HG03432 (cell line): ENCODE measurements at regions not wholly inside any gene's neighbourhood (a gene's known extent, or its start where the extent isn't known, plus 50 kb on each side); places are given as distances from the start of the nearest gene placed in this dataset.
"Not testable (repeated sequence)": the region's sequence is repeated elsewhere in the genome, so short reads cannot be mapped to it uniquely, and the experiment has no call there.

ENCODE experiments used
- ATAC-seq: cut with Tn5 transposase; IDR thresholded peaks from one replicate; pipeline ENCODE4 v1.9.1; 2021; ENCODE audit warnings: mild to moderate bottlenecking, moderate library complexity; ENCODE audit not compliant: unreplicated experiment

DNA sequence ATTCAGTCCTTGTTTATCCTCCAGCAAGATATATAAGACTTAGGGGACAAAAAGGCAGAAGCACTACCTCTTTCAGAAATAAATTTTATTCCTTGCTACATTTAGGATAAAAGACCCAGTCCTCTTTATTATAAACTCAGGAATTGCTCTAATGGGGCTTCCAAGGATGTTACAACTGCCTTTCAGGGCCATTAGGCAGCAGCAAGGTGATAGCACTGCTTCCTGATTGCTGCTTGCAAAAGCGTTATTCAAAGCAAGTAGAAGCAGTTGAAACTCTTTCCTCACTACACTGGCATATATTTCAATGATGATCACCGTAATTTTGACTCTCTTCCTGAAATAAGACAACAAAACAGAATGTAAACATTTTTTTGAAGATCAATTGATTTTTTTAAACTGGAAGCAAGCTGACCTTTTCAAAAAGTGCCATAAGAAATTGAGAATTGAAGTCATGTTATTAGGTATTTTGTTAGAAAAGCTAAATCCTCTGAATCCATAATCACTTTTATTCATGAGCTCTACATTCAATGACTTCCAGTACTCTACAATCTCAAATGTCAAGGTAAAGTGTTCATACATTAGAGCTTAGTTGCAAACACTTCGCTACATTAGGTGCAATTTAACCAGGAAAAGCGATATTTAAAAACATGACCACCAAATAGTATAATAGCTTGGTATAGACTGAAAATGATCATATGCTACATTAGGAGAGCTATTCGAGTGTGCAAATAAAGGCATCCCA lies 233.4 kb upstream of the SYT10 start:
- ATAC-seq = no peak

DNA sequence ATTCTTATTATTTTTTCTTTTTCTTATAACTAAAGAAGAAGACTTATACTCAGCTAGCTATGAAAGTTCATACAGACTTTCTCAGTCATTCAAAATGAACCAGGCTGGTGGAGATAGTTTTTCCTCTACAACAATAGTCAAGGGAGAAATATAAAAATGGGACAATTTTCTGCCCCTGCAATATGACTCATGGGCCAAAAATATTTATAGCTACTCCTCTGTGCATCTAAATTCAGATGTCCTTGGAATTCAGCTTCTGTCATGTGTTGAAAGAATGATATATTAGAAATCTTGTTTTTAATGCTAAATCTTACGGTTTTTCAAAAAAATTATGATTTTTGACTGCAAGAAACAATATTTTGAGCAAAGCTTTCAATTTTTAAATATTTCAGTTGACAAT lies 237.2 kb upstream of the SYT10 start:
- ATAC-seq = no peak

DNA sequence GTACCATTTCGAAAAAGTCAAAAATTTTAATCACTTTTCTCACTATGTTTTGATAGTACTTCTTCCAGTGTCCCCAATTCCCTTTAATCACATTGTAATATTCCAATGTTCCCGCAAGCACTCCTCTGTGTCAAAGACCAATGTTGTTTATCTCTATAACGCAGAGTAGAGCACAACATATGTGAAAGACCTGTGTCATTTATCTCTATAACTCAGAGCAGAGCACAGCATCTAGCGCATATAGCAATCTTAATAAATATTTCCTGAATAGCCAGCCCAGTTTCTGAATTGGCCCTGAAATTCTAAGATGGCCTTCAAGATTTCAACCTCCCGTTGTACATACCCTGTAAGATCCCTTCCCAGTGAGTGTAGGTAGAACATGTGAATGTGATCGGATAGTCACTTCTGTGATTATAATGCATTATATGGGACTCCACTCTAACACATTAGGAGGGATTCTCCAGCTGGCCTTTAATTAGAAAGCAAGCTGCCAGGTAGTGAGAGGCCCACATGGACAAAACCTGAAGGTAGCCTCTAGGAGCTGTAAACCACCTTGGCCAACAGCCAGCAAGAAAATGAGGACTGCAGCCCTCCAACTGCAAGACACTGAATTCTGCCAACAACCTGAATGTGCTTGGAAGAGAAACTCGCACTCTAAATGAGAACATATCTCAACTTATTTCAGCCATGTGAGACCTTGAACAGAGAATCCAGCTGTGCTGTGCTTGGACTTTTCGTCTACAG lies 238.8 kb upstream of the SYT10 start:
- ATAC-seq = no peak

DNA sequence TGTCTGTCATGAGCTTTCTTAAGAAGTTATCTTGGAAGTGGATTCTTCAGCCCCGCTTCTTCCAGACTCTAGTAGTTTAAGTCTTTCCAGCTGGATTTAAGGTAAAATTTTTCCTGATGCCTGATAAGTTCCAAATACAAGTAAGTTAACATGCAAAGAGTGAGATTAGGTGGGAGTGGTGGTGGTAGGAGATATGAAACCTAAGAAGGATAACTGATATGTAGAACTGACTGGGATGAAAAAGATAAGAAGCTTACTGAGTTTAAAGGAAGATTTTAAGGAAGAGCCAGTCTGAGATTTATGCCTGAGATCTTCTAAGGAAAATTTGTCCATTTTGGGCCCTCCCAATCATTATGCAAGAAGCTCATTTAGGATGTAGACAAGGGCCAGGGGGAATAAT lies 250.9 kb upstream of the SYT10 start:
- ATAC-seq = no peak

DNA sequence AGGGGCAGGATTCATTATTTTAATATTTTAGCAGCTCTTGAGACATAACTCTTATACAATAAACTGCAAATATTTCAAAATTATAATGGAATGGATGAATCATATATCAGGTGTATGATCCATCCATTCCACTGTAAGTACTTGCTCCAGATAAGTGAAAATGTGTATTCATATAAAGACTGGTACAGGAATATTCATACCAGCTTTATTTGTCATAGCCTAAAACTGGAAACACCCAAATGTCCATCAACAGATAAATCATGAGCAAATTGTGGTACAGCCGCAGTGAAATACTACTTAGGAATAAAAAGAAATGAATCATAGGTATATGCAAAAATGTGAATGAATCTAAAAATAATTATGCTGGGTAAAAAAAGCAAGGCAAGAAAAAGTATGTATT lies 263.6 kb upstream of the SYT10 start:
- ATAC-seq = no peak

DNA sequence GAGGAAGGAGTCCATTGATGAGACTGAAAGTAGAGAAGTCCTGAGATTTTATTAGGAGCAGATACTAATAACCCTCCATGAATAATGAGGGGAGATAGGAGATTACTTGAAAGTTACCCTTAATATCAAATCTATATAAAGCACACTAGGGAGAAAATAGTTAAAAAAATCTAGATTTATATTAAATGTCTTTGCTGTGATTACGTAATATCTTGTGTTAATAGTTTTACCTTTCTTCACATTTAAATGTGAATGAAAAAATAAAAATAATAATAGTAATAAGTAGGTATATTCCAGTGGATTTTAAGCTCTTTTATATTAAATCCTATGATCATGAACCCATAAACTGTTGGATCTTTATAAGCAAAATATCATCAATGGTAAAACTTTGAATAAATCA lies 267.3 kb upstream of the SYT10 start:
- ATAC-seq = no peak

DNA sequence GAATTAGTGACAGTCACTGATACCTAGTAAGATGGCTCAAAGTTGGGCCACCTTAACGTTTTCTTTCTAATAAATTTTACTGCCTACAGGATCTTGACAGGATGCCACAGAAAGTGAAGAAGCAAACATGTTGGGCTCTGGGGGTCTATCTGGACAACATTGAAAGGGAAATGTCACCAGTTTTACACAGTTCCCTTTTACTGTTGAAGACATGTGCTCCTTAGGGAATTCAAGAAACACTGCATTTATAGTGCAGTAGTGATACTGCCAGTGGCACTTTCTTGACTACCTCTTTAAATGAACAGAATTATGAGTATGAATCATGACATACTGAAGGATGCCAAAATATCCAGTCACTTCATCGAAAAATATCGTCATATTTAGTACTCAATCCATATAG lies 269.3 kb upstream of the SYT10 start:
- ATAC-seq = no peak

DNA sequence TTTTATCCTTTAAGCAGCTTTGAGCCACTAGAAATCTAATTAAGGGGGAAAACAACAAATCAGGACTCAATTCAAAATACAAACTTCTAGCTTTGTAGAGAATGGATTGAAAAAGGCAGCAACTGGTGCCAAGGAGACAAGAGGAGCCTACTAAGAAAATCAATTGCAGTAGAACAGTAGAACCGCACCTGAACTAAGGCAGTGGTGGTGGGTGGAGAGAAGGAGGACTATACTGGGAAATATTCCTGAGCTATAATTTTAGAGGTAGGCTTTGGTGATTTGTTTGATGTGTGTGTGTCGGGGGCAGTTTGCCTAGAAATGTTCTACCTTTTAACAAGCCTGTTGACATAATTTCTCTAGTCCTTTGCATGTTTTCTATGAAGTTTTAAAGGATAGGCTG lies 270.9 kb upstream of the SYT10 start:
- ATAC-seq = no peak

DNA sequence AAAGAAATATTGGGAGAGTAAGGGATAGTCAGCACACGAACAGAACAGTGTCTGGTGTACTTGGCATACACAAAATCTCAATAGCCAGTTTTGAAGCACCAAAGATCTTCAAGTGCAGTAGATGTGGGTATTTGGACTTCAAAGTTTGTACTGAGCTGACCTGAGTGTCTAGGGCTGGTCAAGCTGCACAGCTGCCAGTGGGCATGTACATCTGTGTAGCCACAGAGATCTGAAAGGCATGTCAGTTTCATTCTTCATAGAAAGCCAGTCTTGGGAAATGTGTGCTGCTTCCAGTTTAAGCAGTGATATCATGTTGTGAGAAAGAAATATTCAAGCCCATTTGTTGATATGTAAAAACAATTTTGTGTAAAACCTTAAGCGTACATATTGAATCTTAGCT lies 279.0 kb upstream of the SYT10 start:
- ATAC-seq = no peak

DNA sequence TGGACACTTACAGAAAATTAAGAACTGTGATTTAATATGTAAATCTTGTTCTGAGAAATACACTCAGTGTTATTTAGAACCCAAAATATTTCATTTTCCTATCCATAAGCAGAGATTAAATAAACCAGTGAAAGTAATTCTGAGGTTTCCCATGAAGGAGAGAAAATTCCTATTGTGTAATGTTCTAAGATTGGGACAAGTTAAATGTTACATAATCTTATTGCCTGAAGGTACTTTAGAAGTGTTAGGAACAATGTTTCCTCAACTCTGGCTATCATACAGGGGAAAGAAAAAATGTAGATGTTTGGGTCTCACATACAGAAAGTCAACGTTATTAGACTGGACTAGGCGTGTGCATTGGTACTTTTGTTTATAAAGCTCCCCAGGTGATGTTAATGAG lies 281.9 kb upstream of the SYT10 start:
- no peak for ATAC-seq

DNA sequence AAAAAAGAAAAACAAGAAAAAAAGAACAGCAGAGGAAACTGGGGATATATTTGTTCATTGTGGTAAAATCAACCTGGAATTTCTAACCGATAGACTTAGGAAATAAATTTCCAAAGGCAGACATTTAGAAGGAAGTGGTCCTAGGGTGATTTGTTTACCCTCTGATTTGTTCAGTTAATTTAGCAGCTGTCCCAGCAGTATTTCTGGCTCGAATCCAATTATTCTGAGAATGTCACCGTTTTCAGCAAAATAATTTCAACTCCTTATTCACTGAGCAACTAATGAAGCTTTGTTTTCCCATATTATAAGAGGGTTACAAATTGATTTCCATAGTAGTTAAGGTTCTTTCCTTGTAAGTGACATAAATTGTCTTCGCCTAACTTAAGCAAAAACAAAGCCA lies 285.2 kb upstream of the SYT10 start:
- no peak for ATAC-seq

DNA sequence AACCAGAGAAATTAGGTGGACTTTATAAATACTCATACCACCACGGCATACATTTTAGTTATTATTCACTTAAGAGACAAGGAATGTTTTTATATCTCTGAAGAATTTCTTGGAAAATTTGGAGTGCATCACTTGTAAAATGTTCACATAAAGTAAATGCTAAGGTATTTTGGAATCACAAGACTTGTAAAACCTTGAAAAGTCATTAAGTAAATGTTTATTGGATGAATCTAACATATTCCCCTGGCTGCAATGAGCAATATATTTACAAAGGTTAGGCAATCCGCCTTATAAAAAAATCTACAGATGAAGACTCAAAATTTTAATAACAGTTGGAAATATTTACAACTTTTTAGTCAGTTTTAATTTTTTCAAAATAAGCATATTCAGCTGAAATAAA lies 287.4 kb upstream of the ALG10 start:
- no peak for ATAC-seq

DNA sequence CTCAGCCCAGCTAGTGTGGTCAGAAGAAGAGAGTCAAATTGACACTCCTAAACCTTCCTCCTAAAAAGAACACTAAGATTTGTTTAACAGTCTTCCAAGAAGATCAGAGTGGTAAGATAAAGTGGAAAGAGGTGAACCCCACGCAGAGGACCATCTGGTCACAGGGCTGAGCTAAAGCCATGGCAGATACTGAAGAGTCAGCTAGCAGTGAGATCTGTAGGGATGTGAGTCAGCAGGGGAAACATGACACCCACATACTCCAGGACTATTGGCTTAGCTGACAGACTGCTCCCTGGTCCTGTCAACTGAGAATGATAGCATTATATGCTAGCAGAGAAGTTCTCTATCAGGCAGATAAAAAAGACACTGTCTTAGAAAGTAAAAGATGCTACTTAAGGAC lies 269.4 kb upstream of the ALG10 start:
- no peak for ATAC-seq

DNA sequence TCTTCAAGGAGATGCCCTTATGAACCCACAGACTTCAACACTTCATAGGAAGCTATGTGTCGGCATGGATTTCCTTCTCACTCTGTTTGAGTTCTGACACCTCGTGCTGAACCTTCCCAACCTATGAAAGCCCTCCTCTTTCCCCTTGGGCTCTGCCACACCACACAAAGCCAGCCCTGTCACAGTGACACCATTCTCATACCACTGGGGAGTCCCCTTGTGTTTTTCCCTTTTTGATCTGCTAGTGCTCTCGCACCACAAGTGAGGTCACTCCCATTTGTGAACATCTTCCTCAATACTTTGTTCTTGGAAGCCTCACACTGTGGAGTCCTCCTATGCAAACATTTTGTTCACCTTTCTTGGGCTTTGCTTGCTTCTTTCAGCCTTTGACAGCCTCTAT lies 264.6 kb upstream of the ALG10 start:
- peak; percentile 61 for ATAC-seq

DNA sequence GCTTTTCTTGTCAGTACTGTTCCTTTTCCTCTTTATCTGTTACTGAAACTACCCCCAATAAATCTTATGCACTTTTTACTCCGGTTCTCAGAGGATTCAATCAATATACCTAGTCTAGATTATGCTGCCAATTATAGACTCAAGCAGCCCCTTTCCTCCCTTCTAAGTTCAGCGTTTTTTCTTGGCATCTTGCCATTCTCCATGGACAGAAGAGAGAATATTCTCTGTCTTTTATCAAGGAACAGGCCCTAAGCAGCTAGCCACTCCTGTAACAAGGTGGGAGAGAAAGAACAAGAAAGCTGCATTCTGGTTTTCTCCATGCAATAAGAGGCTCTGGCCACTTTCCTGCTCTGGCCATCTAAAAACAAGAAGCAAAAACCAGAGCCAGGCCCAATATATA lies 263.0 kb upstream of the ALG10 start:
- no peak for ATAC-seq

DNA sequence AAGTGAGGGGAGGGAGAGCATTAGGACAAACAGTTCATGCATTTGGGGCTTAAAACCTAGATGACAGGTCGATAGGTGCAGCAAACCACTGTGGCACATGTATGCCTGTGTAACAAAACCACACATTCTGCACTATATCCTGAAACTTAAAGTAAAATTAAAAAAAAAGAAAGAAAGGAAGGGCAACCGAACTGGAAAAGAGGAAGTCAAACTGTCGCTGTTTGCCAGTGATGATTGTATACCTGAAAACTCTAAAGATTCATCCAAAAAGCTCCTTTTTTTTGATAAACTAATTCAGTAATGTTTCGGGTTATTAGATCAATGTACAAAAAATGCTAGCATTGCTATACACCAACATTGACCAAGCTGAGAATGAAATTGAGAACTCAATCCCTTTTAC lies 259.0 kb upstream of the ALG10 start:
- ATAC-seq = no peak

DNA sequence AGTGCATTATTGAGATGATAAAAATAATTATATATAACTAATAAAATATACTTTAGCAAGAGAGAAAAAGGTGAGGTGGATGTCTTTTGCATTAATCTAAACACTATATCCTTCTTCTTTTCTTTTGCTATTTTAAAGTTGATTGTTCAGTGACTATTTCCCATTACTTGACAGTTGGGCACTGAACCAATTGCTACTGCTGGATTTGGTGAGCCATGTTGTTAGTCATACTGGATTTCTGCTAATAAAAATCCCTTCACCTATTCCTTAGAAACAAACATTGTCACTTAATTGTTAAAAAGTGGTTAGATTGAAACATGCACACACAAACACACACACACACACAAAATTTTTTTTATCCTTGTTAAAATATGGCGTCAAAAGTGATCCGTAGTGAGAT lies 251.6 kb upstream of the ALG10 start:
- ATAC-seq = no peak

DNA sequence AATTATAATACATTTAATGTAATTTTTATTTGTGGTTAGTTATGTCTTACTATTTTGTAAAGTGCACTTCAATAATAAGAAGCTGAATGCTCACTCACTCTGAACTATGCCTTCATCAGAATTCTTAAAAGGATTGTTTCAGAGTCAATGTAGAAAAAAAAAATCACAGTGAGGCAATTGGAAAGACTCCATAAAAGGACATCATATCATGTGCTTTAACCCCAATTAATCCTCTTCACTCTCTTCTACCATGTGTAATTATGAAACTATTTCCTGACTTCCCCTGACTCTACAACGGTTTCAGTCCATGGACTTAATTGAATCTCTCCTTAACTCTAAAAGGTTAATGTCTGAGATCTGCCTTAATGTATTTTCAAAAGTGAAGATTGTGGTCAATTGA lies 250.4 kb upstream of the ALG10 start:
- no peak for ATAC-seq

DNA sequence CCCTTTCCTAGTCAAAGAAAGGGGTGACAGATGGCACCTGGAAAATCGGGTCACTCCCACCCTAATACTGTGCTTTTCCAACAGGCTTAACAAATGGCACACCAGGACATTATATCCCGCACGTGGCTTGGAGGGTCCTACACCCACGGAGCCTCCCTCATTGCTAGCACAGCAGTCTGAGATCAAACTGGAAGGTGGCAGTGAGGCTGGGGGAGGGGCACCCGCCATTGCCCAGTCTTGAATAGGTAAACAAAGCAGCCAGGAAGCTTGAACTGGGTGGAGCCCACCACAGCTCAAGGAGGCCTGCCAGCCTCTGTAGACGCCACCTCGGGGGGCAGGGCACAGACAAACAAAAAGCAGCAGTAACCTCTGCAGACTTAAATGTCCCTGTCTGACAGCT lies 249.2 kb upstream of the ALG10 start:
- ATAC-seq = not testable (repeated sequence)

DNA sequence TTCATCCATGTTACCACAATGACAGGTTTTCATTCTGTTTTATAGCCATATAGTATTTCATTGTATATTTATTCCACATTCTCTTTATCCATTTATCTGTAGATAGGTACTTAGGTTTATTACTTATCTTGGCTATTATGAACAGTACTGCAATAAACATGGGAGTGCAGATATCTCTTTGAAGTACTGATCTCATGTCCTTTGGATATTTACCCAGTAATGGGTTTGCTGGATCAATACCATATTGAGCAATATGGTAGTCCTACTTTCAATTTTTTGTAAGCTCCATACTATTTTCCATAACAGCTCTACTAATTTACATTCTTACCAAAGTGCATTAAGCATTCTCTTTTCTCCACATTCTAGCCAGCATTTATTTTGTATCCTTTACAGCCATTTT lies 235.8 kb upstream of the ALG10 start:
- no peak for ATAC-seq

DNA sequence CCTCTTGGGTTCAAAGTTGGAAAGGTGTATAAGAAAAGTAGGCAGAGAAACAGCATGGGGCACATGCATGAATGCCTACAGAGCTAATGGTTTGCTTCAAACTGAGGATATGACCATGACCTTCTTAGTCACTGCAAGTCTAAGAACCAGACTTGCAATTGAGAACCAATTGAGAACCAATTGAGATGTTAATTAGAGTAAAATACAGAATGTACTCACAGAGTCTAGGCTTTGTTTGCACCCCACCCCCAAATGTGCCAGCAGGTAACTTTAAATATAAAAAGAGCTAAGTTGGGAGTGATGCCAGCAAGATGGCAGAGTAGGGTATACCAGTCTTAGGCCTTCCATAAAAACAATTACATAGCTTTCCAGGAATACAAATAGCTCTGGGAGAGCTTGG lies 227.3 kb upstream of the ALG10 start:
- no peak for ATAC-seq

DNA sequence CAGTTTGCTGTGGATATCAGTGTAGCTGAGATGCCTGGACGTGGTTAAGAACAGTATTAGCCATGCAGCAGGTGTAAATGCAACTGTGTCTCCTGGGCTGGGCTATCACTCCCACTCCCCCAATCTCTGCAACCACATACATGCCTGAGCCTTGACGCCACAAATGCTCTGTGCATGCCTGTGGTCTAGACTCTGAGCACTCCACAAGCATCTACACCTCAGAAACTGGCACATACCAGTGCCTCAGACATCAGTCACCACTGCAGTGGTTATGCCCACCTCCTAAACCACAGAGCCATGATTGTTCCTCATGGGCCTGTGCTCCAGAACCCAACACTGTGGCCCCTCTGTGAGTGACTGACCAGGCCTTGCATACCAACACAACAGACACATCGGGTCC lies 226.8 kb upstream of the ALG10 start:
- no peak for ATAC-seq

DNA sequence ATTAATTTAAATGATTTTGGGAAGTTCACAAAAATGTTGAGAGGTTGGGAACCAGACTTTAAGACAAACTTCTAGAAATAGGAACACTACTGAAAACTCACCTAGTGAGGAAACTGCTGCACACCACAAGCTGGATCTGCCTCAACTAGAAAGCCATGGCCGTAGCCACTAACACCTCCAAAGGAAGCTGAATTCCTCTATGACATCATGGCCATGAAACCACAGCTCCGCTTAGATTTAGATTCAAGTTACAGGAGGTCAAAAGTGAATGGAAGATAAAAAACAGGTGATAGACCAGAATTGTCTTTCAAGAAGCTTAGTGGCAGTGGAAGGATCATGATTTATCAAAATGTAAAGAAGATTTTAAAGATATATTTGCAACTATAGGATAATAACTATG lies 208.8 kb upstream of the ALG10 start:
- ATAC-seq = no peak
